GM21381 (cell line): ENCODE measurements at regions not wholly inside any gene's neighbourhood (a gene's known extent, or its start where the extent isn't known, plus 50 kb on each side); places are given as distances from the start of the nearest gene placed in this dataset.
"Not testable (repeated sequence)": the region's sequence is repeated elsewhere in the genome, so short reads cannot be mapped to it uniquely, and the experiment has no call there.

Source experiments
- ATAC-seq: cut with Tn5 transposase; IDR thresholded peaks from one replicate; pipeline ENCODE4 v1.9.1; 2021; ENCODE audit warnings: mild to moderate bottlenecking, moderate library complexity; ENCODE audit not compliant: unreplicated experiment

GRCh38 chr17:30713805-30714204 lies 110.7 kb downstream of the CRLF3 start:
- ATAC-seq: not testable (repeated sequence)

- ATAC-seq: not testable (repeated sequence)
These were observed 111.6 kb downstream of the CRLF3 start for GRCh38 chr17:30712859-30713258.

- not testable (repeated sequence) for ATAC-seq
These were observed 112.6 kb downstream of the CRLF3 start for GRCh38 chr17:30711626-30712507.

- not testable (repeated sequence) for ATAC-seq
These were observed 113.3 kb downstream of the CRLF3 start for GRCh38 chr17:30711176-30711575.

- not testable (repeated sequence) for ATAC-seq
These were observed 114.0 kb downstream of the CRLF3 start for GRCh38 chr17:30710276-30711088.

GRCh38 chr17:30709561-30710275 lies 114.8 kb downstream of the CRLF3 start:
- not testable (repeated sequence) for ATAC-seq

GRCh38 chr17:30709096-30709495 lies 115.4 kb downstream of the CRLF3 start:
- ATAC-seq: not testable (repeated sequence)

- ATAC-seq: not testable (repeated sequence)
These were observed 116.0 kb downstream of the CRLF3 start for GRCh38 chr17:30708241-30709078.

- ATAC-seq: not testable (repeated sequence)
These were observed 116.7 kb downstream of the CRLF3 start for GRCh38 chr17:30707724-30708240.

GRCh38 chr17:30706461-30707335 lies 117.8 kb downstream of the CRLF3 start:
- not testable (repeated sequence) for ATAC-seq

- ATAC-seq: not testable (repeated sequence)
These were observed 118.5 kb downstream of the CRLF3 start for GRCh38 chr17:30706004-30706403.

GRCh38 chr17:30701498-30701989 lies 122.9 kb downstream of the CRLF3 start:
- ATAC-seq: no peak

GRCh38 chr17:30700833-30701232 lies 123.7 kb downstream of the CRLF3 start:
- ATAC-seq: not testable (repeated sequence)

- ATAC-seq: not testable (repeated sequence)
These were observed 126.7 kb downstream of the CRLF3 start for GRCh38 chr17:30697619-30698460.

GRCh38 chr17:30696234-30696633 lies 128.3 kb downstream of the CRLF3 start:
- no peak for ATAC-seq

- not testable (repeated sequence) for ATAC-seq
These were observed 129.2 kb downstream of the CRLF3 start for GRCh38 chr17:30695265-30695811.

GRCh38 chr17:30693772-30694171 lies 130.7 kb downstream of the CRLF3 start:
- not testable (repeated sequence) for ATAC-seq
